ENCODE measurements at regions not wholly inside any gene's neighbourhood (a gene's known extent, or its start where the extent isn't known, plus 50 kb on each side); places are given as distances from the start of the nearest gene placed in this dataset.

DNA sequence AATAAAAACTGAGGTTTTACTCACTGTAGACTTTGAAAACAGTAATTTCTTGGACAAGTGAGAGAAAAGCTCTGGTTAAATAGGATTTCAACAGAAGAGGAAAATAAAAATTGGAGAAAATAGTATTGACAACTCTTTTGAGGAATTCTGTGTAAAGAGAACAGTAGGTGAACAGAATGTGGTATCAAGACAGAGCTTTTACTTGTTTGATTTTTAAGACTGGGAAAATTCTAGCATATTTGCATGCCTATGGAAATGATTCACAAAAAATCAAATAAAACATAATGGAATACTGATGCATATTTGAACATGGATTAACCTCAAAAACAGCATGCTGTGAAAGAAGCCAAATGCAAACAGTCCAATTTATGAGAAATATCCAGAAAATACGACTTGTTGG is 504.6 kb downstream of the KCTD8 start:
- TF ChIP-seq EZH2 (IDR thresholded peaks at IDR 0.05; ENCODE audit: low read length), result no peak
- TF ChIP-seq, protein P1, sequence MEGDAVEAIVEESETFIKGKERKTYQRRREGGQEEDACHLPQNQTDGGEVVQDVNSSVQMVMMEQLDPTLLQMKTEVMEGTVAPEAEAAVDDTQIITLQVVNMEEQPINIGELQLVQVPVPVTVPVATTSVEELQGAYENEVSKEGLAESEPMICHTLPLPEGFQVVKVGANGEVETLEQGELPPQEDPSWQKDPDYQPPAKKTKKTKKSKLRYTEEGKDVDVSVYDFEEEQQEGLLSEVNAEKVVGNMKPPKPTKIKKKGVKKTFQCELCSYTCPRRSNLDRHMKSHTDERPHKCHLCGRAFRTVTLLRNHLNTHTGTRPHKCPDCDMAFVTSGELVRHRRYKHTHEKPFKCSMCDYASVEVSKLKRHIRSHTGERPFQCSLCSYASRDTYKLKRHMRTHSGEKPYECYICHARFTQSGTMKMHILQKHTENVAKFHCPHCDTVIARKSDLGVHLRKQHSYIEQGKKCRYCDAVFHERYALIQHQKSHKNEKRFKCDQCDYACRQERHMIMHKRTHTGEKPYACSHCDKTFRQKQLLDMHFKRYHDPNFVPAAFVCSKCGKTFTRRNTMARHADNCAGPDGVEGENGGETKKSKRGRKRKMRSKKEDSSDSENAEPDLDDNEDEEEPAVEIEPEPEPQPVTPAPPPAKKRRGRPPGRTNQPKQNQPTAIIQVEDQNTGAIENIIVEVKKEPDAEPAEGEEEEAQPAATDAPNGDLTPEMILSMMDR (optimal IDR thresholded peaks at IDR 0.05 in 1 of 3, IDR thresholded peaks at IDR 0.05 in 1 of 3, conservative IDR thresholded peaks at IDR 0.05 in 1 of 3; ENCODE audit: extremely low read depth in 1 of 3, insufficient read depth in 2 of 3, low read length in 3 of 3), result no peak

Measured in keratinocyte (primary cell).